Endothelial cell of umbilical vein (primary cell): ENCODE measurements at regions not wholly inside any gene's neighbourhood (a gene's known extent, or its start where the extent isn't known, plus 50 kb on each side); places are given as distances from the start of the nearest gene placed in this dataset.

Experiments used
- EZH2 ChIP-seq: IDR thresholded peaks from 2 replicates; pipeline ENCODE4 v1.6.1; 2012; ENCODE audit warnings: borderline replicate concordance, low read depth, mild to moderate bottlenecking, moderate library complexity, low read length, inconsistent platforms; ENCODE audit not compliant: severe bottlenecking
- POLR2A ChIP-seq: IDR thresholded peaks from 2 replicates; pipeline ENCODE4 v1.6.1; 2012; ENCODE audit warnings: low read depth, mild to moderate bottlenecking, control low read depth, low read length
- POLR2AphosphoS5 ChIP-seq: IDR thresholded peaks from 2 replicates; pipeline ENCODE4 v1.6.1; 2012; ENCODE audit warnings: low read depth, mild to moderate bottlenecking, control low read depth, low read length, moderate library complexity; ENCODE audit not compliant: insufficient read depth
- TF ChIP-seq, protein P1 (sequence below), 2 donors: IDR thresholded peaks; 1 replicate in 1 of 2; 2 replicates in 1 of 2; pipeline ENCODE4 v1.5.1; 2011; ENCODE audit warnings: low read length in 2 of 2, mild to moderate bottlenecking in 2 of 2, moderate library complexity in 2 of 2, control low read depth in 1 of 2, inconsistent platforms in 1 of 2, low read depth in 1 of 2; ENCODE audit not compliant: insufficient read depth in 1 of 2; ENCODE audit errors: extremely low read depth in 1 of 2

DNA sequence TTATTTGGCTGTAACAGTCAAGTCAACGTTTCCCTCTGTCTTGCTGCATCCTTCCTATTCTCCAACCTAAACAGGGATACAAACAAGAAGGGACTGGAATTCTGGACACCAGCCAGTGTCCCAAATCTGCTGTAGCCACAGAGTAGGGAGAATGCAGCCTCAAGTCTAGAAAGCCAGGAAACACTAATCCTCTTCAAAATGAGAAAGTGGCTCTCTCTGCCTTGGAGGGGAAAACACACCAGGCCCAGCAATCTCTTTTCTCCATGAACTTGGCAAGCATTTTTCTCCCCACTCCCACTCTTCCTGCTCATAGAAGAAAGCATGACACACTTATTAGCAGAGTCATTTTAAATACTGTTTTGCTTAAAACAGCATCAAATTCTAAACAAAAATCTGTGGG lies 781.7 kb downstream of the SQOR start:
- no peak for TF ChIP-seq EZH2
- TF ChIP-seq POLR2A = no peak
- TF ChIP-seq, protein P1, sequence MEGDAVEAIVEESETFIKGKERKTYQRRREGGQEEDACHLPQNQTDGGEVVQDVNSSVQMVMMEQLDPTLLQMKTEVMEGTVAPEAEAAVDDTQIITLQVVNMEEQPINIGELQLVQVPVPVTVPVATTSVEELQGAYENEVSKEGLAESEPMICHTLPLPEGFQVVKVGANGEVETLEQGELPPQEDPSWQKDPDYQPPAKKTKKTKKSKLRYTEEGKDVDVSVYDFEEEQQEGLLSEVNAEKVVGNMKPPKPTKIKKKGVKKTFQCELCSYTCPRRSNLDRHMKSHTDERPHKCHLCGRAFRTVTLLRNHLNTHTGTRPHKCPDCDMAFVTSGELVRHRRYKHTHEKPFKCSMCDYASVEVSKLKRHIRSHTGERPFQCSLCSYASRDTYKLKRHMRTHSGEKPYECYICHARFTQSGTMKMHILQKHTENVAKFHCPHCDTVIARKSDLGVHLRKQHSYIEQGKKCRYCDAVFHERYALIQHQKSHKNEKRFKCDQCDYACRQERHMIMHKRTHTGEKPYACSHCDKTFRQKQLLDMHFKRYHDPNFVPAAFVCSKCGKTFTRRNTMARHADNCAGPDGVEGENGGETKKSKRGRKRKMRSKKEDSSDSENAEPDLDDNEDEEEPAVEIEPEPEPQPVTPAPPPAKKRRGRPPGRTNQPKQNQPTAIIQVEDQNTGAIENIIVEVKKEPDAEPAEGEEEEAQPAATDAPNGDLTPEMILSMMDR (IDR thresholded peaks at IDR 0.05; ENCODE audit: extremely low read depth in 1 of 2, insufficient read depth in 1 of 2, low read depth in 1 of 2, low read length in 2 of 2) = no peak
- no peak for TF ChIP-seq POLR2AphosphoS5
